HL-60 (cell line): ENCODE measurements at regions not wholly inside any gene's neighbourhood (a gene's known extent, or its start where the extent isn't known, plus 50 kb on each side); places are given as distances from the start of the nearest gene placed in this dataset.

Experiments
- CTCF ChIP-seq: IDR thresholded peaks from one replicate; pipeline ENCODE4 v1.5.1; 2011; ENCODE audit warnings: low read length, control low read depth, inconsistent platforms; ENCODE audit not compliant: insufficient read depth
- GABPA ChIP-seq: IDR thresholded peaks from 2 replicates; pipeline ENCODE4 v1.6.1; 2012; ENCODE audit warnings: low read depth
- POLR2AphosphoS5 ChIP-seq: IDR thresholded peaks from 2 replicates; pipeline ENCODE4 v1.6.1; 2012; ENCODE audit warnings: low read depth
- REST ChIP-seq: IDR thresholded peaks from 2 replicates; pipeline ENCODE4 v1.6.1; 2012; ENCODE audit warnings: low read depth; ENCODE audit not compliant: insufficient replicate concordance

- TF ChIP-seq CTCF, result no peak
- no peak for TF ChIP-seq POLR2AphosphoS5
- no peak for TF ChIP-seq REST
- no peak for TF ChIP-seq GABPA
Observed at GRCh38 chr1:82044536-82044935, 243.8 kb downstream of the ADGRL2 start.
